ENCODE measurements at regions not wholly inside any gene's neighbourhood (a gene's known extent, or its start where the extent isn't known, plus 50 kb on each side); places are given as distances from the start of the nearest gene placed in this dataset.
"Not testable (repeated sequence)": the region's sequence is repeated elsewhere in the genome, so short reads cannot be mapped to it uniquely, and the experiment has no call there.

GRCh38 chr1:187725216-187725615 is 896.5 kb downstream of the PLA2G4A start:
- no peak overlapping the region for H3K27ac ChIP-seq
- TF ChIP-seq ZFX (IDR thresholded peaks at IDR 0.05; ENCODE audit: borderline replicate concordance) (no peak), CTCF (IDR thresholded peaks at IDR 0.05) (no peak)

- no peak overlapping the region for H3K27ac ChIP-seq
Observed at GRCh38 chr1:187733232-187733631, 904.5 kb downstream of the PLA2G4A start.

GRCh38 chr1:187734427-187734826 is 905.7 kb downstream of the PLA2G4A start:
- TF ChIP-seq ZFX (IDR thresholded peaks at IDR 0.05; ENCODE audit: borderline replicate concordance) (no peak), CTCF (IDR thresholded peaks at IDR 0.05) (no peak)
- no peak overlapping the region for H3K27ac ChIP-seq

More at GRCh38 chr1:187733232-187733631, 904.5 kb downstream of the PLA2G4A start:
- TF ChIP-seq ZFX (IDR thresholded peaks at IDR 0.05; ENCODE audit: borderline replicate concordance) = no peak
- TF ChIP-seq CTCF (IDR thresholded peaks at IDR 0.05) = no peak

- TF ChIP-seq ZFX (IDR thresholded peaks at IDR 0.05; ENCODE audit: borderline replicate concordance) (no peak), CTCF (IDR thresholded peaks at IDR 0.05) (no peak)
- H3K27ac ChIP-seq = no peak overlapping the region
Observed at GRCh38 chr1:187744665-187745064, 915.9 kb downstream of the PLA2G4A start.

- no peak overlapping the region for H3K27ac ChIP-seq
- TF ChIP-seq CTCF (IDR thresholded peaks at IDR 0.05) = no peak
- TF ChIP-seq ZFX (IDR thresholded peaks at IDR 0.05; ENCODE audit: borderline replicate concordance) = no peak
Observed at GRCh38 chr1:187755536-187755935, 926.8 kb downstream of the PLA2G4A start.

GRCh38 chr1:187756684-187757083 is 927.9 kb downstream of the PLA2G4A start:
- H3K27ac ChIP-seq = not testable (repeated sequence)

- TF ChIP-seq CTCF (IDR thresholded peaks at IDR 0.05) (no peak), ZFX (IDR thresholded peaks at IDR 0.05; ENCODE audit: borderline replicate concordance) (no peak)
- peak overlapping the region; percentile 63 for H3K27ac ChIP-seq
Observed at GRCh38 chr1:187759825-187760333, 931.1 kb downstream of the PLA2G4A start.

- TF ChIP-seq CTCF (IDR thresholded peaks at IDR 0.05) = no peak
- no peak overlapping the region for H3K27ac ChIP-seq
Observed at GRCh38 chr1:187762118-187762517, 933.4 kb downstream of the PLA2G4A start.

All from 22Rv1 (cell line).